GM12873 (cell line): ENCODE measurements at regions not wholly inside any gene's neighbourhood (a gene's known extent, or its start where the extent isn't known, plus 50 kb on each side); places are given as distances from the start of the nearest gene placed in this dataset.

ENCODE experiments used
- CTCF ChIP-seq: IDR thresholded peaks from 2 replicates; pipeline ENCODE4 v1.5.1; 2012; ENCODE audit warnings: low read depth, mild to moderate bottlenecking, moderate library complexity, low read length, control low read depth; ENCODE audit not compliant: insufficient read depth; ENCODE audit errors: missing control alignments

- no peak for TF ChIP-seq CTCF
Measured at GRCh38 chr13:63163903-63164302, 1748.3 kb upstream of the PCDH20 start.

GRCh38 chr13:63161219-63161618 lies 1745.6 kb upstream of the PCDH20 start:
- TF ChIP-seq CTCF: no peak

DNA sequence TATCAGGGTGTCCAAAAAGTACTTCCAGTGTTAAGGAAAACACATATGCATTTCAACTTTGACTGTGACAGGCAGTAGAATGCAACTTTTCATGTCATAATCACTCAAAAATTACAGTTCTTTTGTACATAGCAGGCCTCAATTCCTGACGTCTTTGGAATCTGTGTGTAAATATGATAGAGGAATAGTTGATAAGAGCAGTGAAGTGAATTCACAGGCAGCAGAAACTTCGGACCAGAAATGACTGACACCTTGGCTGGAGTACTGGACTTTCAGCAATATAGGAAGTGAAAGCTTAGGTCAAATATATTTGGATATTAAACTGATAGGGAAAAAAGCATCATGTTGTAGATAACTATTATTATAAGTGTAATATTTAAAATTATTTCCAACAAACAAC lies 1741.2 kb upstream of the PCDH20 start:
- no peak for TF ChIP-seq CTCF

DNA sequence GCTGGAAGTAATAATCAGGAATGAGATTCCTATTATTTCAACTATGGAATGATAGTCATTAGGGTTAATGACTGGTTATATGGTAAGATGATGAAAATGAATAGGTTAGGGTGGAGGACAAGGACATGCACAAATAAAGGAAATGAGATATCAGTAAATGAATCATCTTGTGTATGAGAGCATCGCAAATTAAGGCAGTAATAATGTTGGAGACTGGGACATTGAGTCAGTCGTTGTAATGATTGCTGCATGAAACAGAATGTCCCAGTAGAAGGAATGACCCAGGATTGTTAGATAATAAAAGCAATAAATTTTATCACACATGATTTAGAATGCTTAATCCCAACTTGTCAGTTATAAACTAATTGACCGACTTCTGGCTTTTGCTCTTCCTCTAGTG lies 1733.7 kb upstream of the PCDH20 start:
- TF ChIP-seq CTCF: no peak

- no peak for TF ChIP-seq CTCF
Measured at GRCh38 chr13:63139277-63139676, 1723.6 kb upstream of the PCDH20 start.

- TF ChIP-seq CTCF: no peak
Measured at GRCh38 chr13:63129995-63130394, 1714.3 kb upstream of the PCDH20 start.

DNA sequence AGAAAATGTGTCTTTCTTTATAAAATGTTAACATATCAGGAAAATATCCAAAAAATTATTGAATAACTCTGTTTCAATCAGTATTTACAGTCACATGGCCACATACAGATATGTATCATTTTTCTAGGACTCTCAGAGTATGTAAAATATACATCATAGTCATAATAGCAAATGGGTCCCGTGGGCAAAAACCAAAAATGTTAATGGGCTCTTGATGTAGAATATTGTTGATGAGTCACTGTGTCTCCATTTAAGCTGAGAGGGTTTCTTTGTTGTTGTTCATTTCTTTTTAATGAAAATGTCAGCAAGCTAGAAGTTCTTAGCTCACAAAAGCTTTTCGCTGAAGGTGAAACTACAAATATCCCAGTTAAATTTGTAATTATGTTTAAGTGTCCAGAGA lies 1713.1 kb upstream of the PCDH20 start:
- no peak for TF ChIP-seq CTCF
